HT1080 (cell line): ENCODE measurements at regions not wholly inside any gene's neighbourhood (a gene's known extent, or its start where the extent isn't known, plus 50 kb on each side); places are given as distances from the start of the nearest gene placed in this dataset.
A peak's percentile ranks its signal among the peaks of the same experiment; 100 is the strongest.
"Not testable (repeated sequence)": the region's sequence is repeated elsewhere in the genome, so short reads cannot be mapped to it uniquely, and the experiment has no call there.

Experiments used
- DNase-seq: peaks from one replicate; pipeline ENCODE4 v3.0.0-alpha.2; 2015; ENCODE audit warnings: low read depth

GRCh38 chr17:22251498-22251897 is 559.2 kb downstream of the KCNJ18 start:
- no peak for DNase-seq

GRCh38 chr17:22253007-22253406 is 560.7 kb downstream of the KCNJ18 start:
- DNase-seq = no peak

GRCh38 chr17:22265807-22266206 is 573.5 kb downstream of the KCNJ18 start:
- no peak for DNase-seq

- DNase-seq = peak; percentile 60
Observed at GRCh38 chr17:22266231-22266630, 573.9 kb downstream of the KCNJ18 start.

- no peak for DNase-seq
Observed at GRCh38 chr17:22267019-22267418, 574.7 kb downstream of the KCNJ18 start.

GRCh38 chr17:22268214-22268911 is 576.0 kb downstream of the KCNJ18 start:
- DNase-seq = no peak

GRCh38 chr17:22268912-22269220 is 576.5 kb downstream of the KCNJ18 start:
- DNase-seq = no peak

GRCh38 chr17:22270381-22270780 is 578.1 kb downstream of the KCNJ18 start:
- no peak for DNase-seq

GRCh38 chr17:22270809-22271208 is 578.5 kb downstream of the KCNJ18 start:
- DNase-seq = not testable (repeated sequence)

GRCh38 chr17:22272363-22273146 is 580.2 kb downstream of the KCNJ18 start:
- DNase-seq = no peak

- DNase-seq = no peak
Observed at GRCh38 chr17:22273308-22273707, 581.0 kb downstream of the KCNJ18 start.

- DNase-seq = no peak
Observed at GRCh38 chr17:22277595-22277994, 585.3 kb downstream of the KCNJ18 start.

GRCh38 chr17:22278302-22279275 is 586.3 kb downstream of the KCNJ18 start:
- DNase-seq = no peak

GRCh38 chr17:22286337-22287041 is 594.2 kb downstream of the KCNJ18 start:
- DNase-seq = no peak

- DNase-seq = peak; percentile 46
Observed at GRCh38 chr17:22298484-22298951, 606.2 kb downstream of the KCNJ18 start.

GRCh38 chr17:22300177-22300576 is 607.9 kb downstream of the KCNJ18 start:
- DNase-seq = no peak

- no peak for DNase-seq
Observed at GRCh38 chr17:22300731-22301352, 608.5 kb downstream of the KCNJ18 start.

GRCh38 chr17:22301353-22301745 is 609.0 kb downstream of the KCNJ18 start:
- DNase-seq = no peak

- no peak for DNase-seq
Observed at GRCh38 chr17:22303096-22303495, 610.8 kb downstream of the KCNJ18 start.

GRCh38 chr17:22303865-22304264 is 611.5 kb downstream of the KCNJ18 start:
- no peak for DNase-seq
